ENCODE measurements at regions not wholly inside any gene's neighbourhood (a gene's known extent, or its start where the extent isn't known, plus 50 kb on each side); places are given as distances from the start of the nearest gene placed in this dataset.

DNA sequence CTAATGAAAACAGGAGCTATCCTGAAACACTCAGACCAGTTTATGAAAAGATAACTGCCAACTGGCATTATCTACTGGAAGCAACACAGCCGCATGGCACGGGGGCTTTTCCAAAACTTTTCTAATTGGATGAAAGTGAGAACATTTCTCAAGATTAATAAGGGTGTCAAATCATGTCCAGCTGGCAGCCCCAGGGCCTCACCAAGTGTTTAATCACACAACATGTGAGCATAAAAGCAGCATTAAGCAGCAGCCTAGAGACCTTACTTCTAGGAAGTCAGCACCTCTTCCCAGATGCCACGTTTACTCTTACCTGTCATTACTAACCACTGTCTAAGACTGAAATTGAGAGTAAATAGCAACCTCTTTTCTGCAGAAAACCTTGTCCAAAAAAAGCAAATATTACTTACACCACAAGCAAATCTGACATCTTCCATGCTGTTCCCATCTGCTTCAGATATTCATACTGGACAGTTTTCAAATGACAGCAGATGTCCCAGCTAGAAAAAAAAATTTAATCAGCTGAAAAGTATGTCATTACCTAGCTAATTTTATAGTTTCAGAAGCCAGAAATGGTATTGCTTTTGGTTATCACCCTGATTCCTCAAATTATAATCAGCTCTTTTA lies 341.5 kb upstream of the ZP4 start:
- Histone ChIP-seq H3K36me3 (no peaks in the 10 kb centered on the region), H3K4me1 (replicated peaks) (no peaks in the 10 kb centered on the region), H3K27me3 (replicated peaks; ENCODE audit: insufficient read depth) (no peaks in the 10 kb centered on the region), H3K9me3 (no peaks in the 10 kb centered on the region), H3K27ac (no peak overlapping the region), H3K4me3 (no peak overlapping the region)
- DNase-seq (ENCODE audit: low spot score): no peak
- WGBS: 30% methylated on average over 3 of the region's 3 CpGs
- TF ChIP-seq POLR2AphosphoS5 (IDR thresholded peaks at IDR 0.05) (no peak), POLR2A (IDR thresholded peaks at IDR 0.05) (no peak)
- TF ChIP-seq, protein P1, sequence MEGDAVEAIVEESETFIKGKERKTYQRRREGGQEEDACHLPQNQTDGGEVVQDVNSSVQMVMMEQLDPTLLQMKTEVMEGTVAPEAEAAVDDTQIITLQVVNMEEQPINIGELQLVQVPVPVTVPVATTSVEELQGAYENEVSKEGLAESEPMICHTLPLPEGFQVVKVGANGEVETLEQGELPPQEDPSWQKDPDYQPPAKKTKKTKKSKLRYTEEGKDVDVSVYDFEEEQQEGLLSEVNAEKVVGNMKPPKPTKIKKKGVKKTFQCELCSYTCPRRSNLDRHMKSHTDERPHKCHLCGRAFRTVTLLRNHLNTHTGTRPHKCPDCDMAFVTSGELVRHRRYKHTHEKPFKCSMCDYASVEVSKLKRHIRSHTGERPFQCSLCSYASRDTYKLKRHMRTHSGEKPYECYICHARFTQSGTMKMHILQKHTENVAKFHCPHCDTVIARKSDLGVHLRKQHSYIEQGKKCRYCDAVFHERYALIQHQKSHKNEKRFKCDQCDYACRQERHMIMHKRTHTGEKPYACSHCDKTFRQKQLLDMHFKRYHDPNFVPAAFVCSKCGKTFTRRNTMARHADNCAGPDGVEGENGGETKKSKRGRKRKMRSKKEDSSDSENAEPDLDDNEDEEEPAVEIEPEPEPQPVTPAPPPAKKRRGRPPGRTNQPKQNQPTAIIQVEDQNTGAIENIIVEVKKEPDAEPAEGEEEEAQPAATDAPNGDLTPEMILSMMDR (IDR thresholded peaks at IDR 0.05): no peak
- intact Hi-C loops (cut with DNase I): no loop called here

DNA sequence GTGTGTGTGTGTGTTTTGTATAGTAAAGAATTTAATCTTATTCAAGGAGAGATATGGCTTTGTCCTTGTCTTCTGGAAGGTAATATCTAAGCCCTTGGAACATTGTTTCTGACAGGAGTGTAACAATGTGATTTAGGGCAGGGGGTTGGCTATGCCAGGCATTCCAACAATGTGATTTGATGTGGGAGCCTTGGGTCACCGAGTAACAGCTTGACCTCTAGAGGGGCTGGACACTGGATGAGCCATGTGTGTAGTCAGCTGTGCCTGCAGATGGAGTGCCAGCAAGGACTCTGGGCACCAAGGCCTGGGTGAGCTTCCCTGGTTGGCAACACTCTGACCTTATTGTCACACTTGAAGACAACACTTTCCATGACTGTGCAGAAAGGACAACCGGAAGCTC lies 336.1 kb upstream of the ZP4 start:
- no peak for TF ChIP-seq POLR2AphosphoS5 (IDR thresholded peaks at IDR 0.05)
- TF ChIP-seq POLR2A (IDR thresholded peaks at IDR 0.05): no peak
- TF ChIP-seq, protein P1 (IDR thresholded peaks at IDR 0.05): no peak
- Histone ChIP-seq H3K27ac (no peak overlapping the region), H3K4me1 (replicated peaks) (no peaks in the 10 kb centered on the region), H3K36me3 (no peaks in the 10 kb centered on the region), H3K4me3 (no peak overlapping the region), H3K27me3 (replicated peaks; ENCODE audit: insufficient read depth) (no peaks in the 10 kb centered on the region), H3K9me3 (no peaks in the 10 kb centered on the region)
- DNase-seq (ENCODE audit: low spot score): no peak
- WGBS: 69% methylated on average over 2 of the region's 2 CpGs
- intact Hi-C loops (cut with DNase I): no loop called here

DNA sequence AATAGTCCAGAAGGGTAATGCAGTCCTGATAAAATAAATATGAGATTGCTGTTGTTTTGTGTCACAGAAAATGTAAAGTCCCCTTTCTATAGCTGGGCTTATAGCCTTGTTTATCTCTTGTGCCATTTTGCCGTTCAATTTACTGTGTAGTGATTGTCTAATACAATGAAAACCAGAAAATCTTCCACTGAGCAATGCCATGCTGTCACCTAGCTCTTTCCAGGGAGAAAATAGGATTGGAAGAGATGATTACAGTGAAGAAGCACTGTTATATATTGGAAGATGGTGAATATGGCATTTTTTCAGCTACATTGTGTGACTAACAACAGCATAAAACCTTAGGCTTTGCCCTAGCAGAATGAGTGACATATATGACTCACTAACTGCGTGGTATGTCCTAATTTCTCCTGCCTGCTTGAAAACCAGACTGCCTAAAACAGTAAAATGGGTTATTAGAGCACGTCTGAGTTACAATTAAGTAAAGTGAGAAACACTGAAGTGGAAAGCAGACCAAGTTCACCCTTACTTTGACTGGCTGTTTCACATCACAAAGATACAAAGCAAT lies 332.4 kb upstream of the ZP4 start:
- Histone ChIP-seq H3K36me3 (no peaks in the 10 kb centered on the region), H3K4me1 (replicated peaks) (no peaks in the 10 kb centered on the region), H3K27me3 (replicated peaks; ENCODE audit: insufficient read depth) (no peaks in the 10 kb centered on the region), H3K9me3 (no peaks in the 10 kb centered on the region), H3K4me3 (no peak overlapping the region), H3K27ac (no peak overlapping the region)
- no peak for DNase-seq (ENCODE audit: low spot score)
- TF ChIP-seq POLR2AphosphoS5 (IDR thresholded peaks at IDR 0.05) (no peak), POLR2A (IDR thresholded peaks at IDR 0.05) (no peak)
- TF ChIP-seq, protein P1 (IDR thresholded peaks at IDR 0.05): no peak
- intact Hi-C loops (cut with DNase I): no loop called here
- WGBS: 60% methylated on average over 3 of the region's 3 CpGs

DNA sequence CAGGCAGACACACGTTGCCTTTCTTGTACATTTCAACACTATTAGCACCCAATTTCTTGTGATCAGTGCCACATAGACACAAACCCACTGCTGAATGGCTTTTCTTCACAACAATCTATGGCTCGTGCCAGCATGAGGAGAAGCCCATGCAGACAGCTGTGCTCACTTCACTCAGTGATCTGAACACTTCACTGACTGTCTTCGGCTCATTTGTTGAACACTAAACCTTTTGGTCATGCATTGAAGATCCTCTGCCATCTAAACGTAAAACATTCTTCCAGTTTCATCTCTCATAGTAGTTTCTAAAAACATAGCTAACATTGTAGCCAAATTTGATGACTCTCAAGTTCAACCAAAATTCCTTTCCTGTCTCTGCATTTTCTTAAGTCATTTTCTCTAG lies 331.0 kb upstream of the ZP4 start:
- no peaks in the 10 kb centered on the region for H3K27me3 ChIP-seq (replicated peaks; ENCODE audit: insufficient read depth)
- no peaks in the 10 kb centered on the region for H3K36me3 ChIP-seq
- no peak overlapping the region for H3K4me3 ChIP-seq
- intact Hi-C loops (cut with DNase I): no loop called here
- H3K9me3 ChIP-seq: no peaks in the 10 kb centered on the region
- 78% methylated on average over 4 of the region's 4 CpGs for WGBS
- no peak overlapping the region for H3K27ac ChIP-seq
- no peak for DNase-seq (ENCODE audit: low spot score)
- no peaks in the 10 kb centered on the region for H3K4me1 ChIP-seq (replicated peaks)
- TF ChIP-seq POLR2AphosphoS5 (IDR thresholded peaks at IDR 0.05) (no peak), POLR2A (IDR thresholded peaks at IDR 0.05) (no peak)

DNA sequence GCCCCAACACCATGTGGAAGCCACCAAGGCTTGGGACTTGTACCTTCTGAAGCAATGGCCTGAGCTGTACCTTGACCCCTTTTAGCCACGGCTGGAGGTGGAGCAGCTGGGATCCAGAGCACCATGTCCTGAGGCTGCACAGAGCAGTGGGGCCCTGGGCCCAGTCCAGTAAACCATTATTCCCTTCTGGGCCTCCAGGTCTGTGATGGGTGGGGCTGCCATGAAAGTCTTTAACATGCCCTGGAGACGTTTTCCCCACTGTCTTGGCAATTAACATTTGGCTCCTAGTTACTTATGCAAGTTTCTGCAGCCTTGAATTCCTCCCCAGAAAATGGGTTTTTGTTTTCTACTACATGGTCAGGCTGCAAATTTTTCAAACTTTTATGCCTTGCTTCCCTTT lies 323.7 kb upstream of the ZP4 start:
- no peak for TF ChIP-seq POLR2A (IDR thresholded peaks at IDR 0.05)
- TF ChIP-seq, protein P1 (IDR thresholded peaks at IDR 0.05): no peak
- TF ChIP-seq POLR2AphosphoS5 (IDR thresholded peaks at IDR 0.05): no peak
- no peak for DNase-seq (ENCODE audit: low spot score)
- H3K4me1 ChIP-seq (replicated peaks): no peaks in the 10 kb centered on the region
- intact Hi-C loops (cut with DNase I): no loop called here
- no peaks in the 10 kb centered on the region for H3K27me3 ChIP-seq (replicated peaks; ENCODE audit: insufficient read depth)
- no peaks in the 10 kb centered on the region for H3K36me3 ChIP-seq
- no peak overlapping the region for H3K27ac ChIP-seq
- H3K4me3 ChIP-seq: no peak overlapping the region
- 70% methylated on average over 2 of the region's 2 CpGs for WGBS
- H3K9me3 ChIP-seq: no peaks in the 10 kb centered on the region
